H9 (cell line): ENCODE measurements at regions not wholly inside any gene's neighbourhood (a gene's known extent, or its start where the extent isn't known, plus 50 kb on each side); places are given as distances from the start of the nearest gene placed in this dataset.

ENCODE experiments used
- DNase-seq: peaks from one replicate; pipeline ENCODE4 v3.0.0-alpha.2; 2017
- H2AFZ ChIP-seq: one replicate; pipeline ENCODE4 v1.6.1; 2013; ENCODE audit warnings: mild to moderate bottlenecking, low read length, control low read depth, moderate library complexity
- H2AK5ac ChIP-seq: 2 replicates; pipeline ENCODE4 v1.6.1; 2013; ENCODE audit warnings: low read length, control low read depth, mixed read lengths; ENCODE audit not compliant: insufficient read length
- H2BK120ac ChIP-seq: one replicate; pipeline ENCODE4 v1.6.1; 2013; ENCODE audit warnings: low read depth, mild to moderate bottlenecking, low read length, control low read depth, inconsistent platforms; ENCODE audit not compliant: poor library complexity, severe bottlenecking
- H2BK12ac ChIP-seq: 2 replicates; pipeline ENCODE4 v1.6.1; 2013; ENCODE audit warnings: low read length, control low read depth, mixed read lengths, low read depth; ENCODE audit not compliant: insufficient read length
- H2BK15ac ChIP-seq: 2 replicates; pipeline ENCODE4 v1.6.1; 2013; ENCODE audit warnings: low read depth, low read length, control low read depth
- H2BK20ac ChIP-seq: one replicate; pipeline ENCODE4 v1.6.1; 2013; ENCODE audit warnings: low read depth, mild to moderate bottlenecking, low read length, control low read depth, inconsistent platforms; ENCODE audit not compliant: poor library complexity, severe bottlenecking
- H2BK5ac ChIP-seq: 2 replicates; pipeline ENCODE4 v1.6.1; 2013; ENCODE audit warnings: low read length, control low read depth, mixed read lengths; ENCODE audit not compliant: insufficient read length
- H3K14ac ChIP-seq: 2 replicates; pipeline ENCODE4 v1.6.1; 2013; ENCODE audit warnings: low read length, control low read depth; ENCODE audit not compliant: insufficient read depth
- H3K18ac ChIP-seq: 2 replicates; pipeline ENCODE4 v1.6.1; 2013; ENCODE audit warnings: low read depth, mild to moderate bottlenecking, mixed read lengths, low read length, control low read depth; ENCODE audit not compliant: insufficient read length
- H3K23ac ChIP-seq: 2 replicates; pipeline ENCODE4 v1.6.1; 2013; ENCODE audit warnings: low read length, control low read depth, mixed read lengths, low read depth; ENCODE audit not compliant: insufficient read length
- H3K23me2 ChIP-seq: 2 replicates; pipeline ENCODE4 v1.6.1; 2013; ENCODE audit warnings: low read depth, mild to moderate bottlenecking, mixed read lengths, low read length, control low read depth; ENCODE audit not compliant: insufficient read length, poor library complexity, severe bottlenecking
- H3K27ac ChIP-seq: 2 replicates; pipeline ENCODE4 v1.5.1; 2013; ENCODE audit warnings: low read length, control low read depth, mixed read lengths, low read depth; ENCODE audit not compliant: insufficient read length
- H3K27me3 ChIP-seq: 2 replicates; pipeline ENCODE4 v1.6.1; 2013; ENCODE audit warnings: low read length, control low read depth, inconsistent platforms; ENCODE audit not compliant: insufficient read depth
- H3K4ac ChIP-seq: 2 replicates; pipeline ENCODE4 v1.6.1; 2013; ENCODE audit warnings: low read depth, mild to moderate bottlenecking, control low read depth, inconsistent platforms, low read length, moderate library complexity
- H3K4me1 ChIP-seq: 2 replicates; pipeline ENCODE4 v1.6.1; 2013; ENCODE audit warnings: low read length, control low read depth, inconsistent platforms; ENCODE audit not compliant: insufficient read depth
- H3K4me2 ChIP-seq: 2 replicates; pipeline ENCODE4 v1.6.1; 2013; ENCODE audit warnings: low read length, control low read depth, mixed read lengths; ENCODE audit not compliant: insufficient read length, insufficient read depth
- H3K56ac ChIP-seq: 2 replicates; pipeline ENCODE4 v1.6.1; 2013; ENCODE audit warnings: low read depth, mild to moderate bottlenecking, mixed read lengths, low read length, control low read depth; ENCODE audit not compliant: insufficient read length
- H3K79me1 ChIP-seq: 2 replicates; pipeline ENCODE4 v1.6.1; 2013; ENCODE audit warnings: low read depth, mild to moderate bottlenecking, moderate library complexity, low read length, control low read depth, inconsistent platforms; ENCODE audit not compliant: insufficient read depth, poor library complexity, severe bottlenecking
- H3K79me2 ChIP-seq: 2 replicates; pipeline ENCODE4 v1.6.1; 2013; ENCODE audit warnings: low read length, control low read depth, inconsistent platforms; ENCODE audit not compliant: insufficient read depth
- H3K9ac ChIP-seq: 2 replicates; pipeline ENCODE4 v1.6.1; 2013; ENCODE audit warnings: low read length, control low read depth, mixed read lengths; ENCODE audit not compliant: insufficient read length; ENCODE audit errors: extremely low read depth
- H3K9me3 ChIP-seq: one replicate; pipeline ENCODE4 v1.6.1; 2013; ENCODE audit warnings: low read depth, low read length, inconsistent platforms; ENCODE audit not compliant: control insufficient read depth
- H3T11ph ChIP-seq: one replicate; pipeline ENCODE4 v1.6.1; 2013; ENCODE audit warnings: mild to moderate bottlenecking, low read length, control low read depth, inconsistent platforms
- H4K20me1 ChIP-seq: one replicate; pipeline ENCODE4 v1.6.1; 2013; ENCODE audit not compliant: control insufficient read depth, insufficient read length, insufficient read depth
- H4K5ac ChIP-seq: 2 replicates; pipeline ENCODE4 v1.6.1; 2013; ENCODE audit warnings: low read depth, mild to moderate bottlenecking, mixed read lengths, low read length, control low read depth; ENCODE audit not compliant: insufficient read length
- H4K8ac ChIP-seq: replicated peaks from 2 replicates; pipeline ENCODE4 v1.6.1; 2013; ENCODE audit warnings: low read length, control low read depth, mixed read lengths, low read depth; ENCODE audit not compliant: insufficient read length
- H4K91ac ChIP-seq: 2 replicates; pipeline ENCODE4 v1.6.1; 2013; ENCODE audit warnings: low read depth, mild to moderate bottlenecking, moderate library complexity, mixed read lengths, low read length, control low read depth; ENCODE audit not compliant: insufficient read length
- H3K27ac Mint-ChIP-seq, 3 experiments: 2 replicates in 2 of 3; 3 replicates in 1 of 3; pipeline ENCODE4 v1.8.0; 2020 to 2021; ENCODE audit warnings: mixed read lengths in 3 of 3, mild to moderate bottlenecking in 1 of 3, moderate library complexity in 1 of 3
- H3K27me3 Mint-ChIP-seq: 2 replicates; pipeline ENCODE4 v1.8.0; 2021; ENCODE audit warnings: low read depth, mild to moderate bottlenecking, moderate library complexity, mixed read lengths
- H3K36me3 Mint-ChIP-seq, 3 experiments: 2 replicates in 2 of 3; 3 replicates in 1 of 3; pipeline ENCODE4 v1.8.0; 2020 to 2021; ENCODE audit warnings: low read depth in 3 of 3, mixed read lengths in 3 of 3; ENCODE audit not compliant: insufficient read depth in 1 of 3
- H3K4me1 Mint-ChIP-seq, 2 experiments: 2 replicates each; pipeline ENCODE4 v1.8.0; 2020; ENCODE audit warnings: mixed read lengths in 2 of 2
- H3K4me3 Mint-ChIP-seq, 2 experiments: 2 replicates in 1 of 2; 3 replicates in 1 of 2; pipeline ENCODE4 v1.8.0; 2020 to 2021; ENCODE audit warnings: mild to moderate bottlenecking in 2 of 2, mixed read lengths in 2 of 2, moderate library complexity in 1 of 2
- H3K9me3 Mint-ChIP-seq, 2 experiments: 2 replicates in 1 of 2; 3 replicates in 1 of 2; pipeline ENCODE4 v1.8.0; 2020; ENCODE audit warnings: mild to moderate bottlenecking in 2 of 2, mixed read lengths in 2 of 2, moderate library complexity in 1 of 2
- CTCF ChIP-seq: fragments of 200-600 bp; sonication (generic); conservative IDR thresholded peaks from 3 replicates; pipeline ENCODE4 v1.8.0; 2021; ENCODE audit warnings: antibody characterized with exemption, mild to moderate bottlenecking

GRCh38 chrX:81405781-81406180, 203.9 kb downstream of the SH3BGRL start:
- H2BK120ac ChIP-seq = no peak overlapping the region
- H4K91ac ChIP-seq = no peak overlapping the region
- peaks cover 0 to 5% (median 0%) of the 10 kb centered on the region in 3 experiments; a peak in 2 of 7 replicates for H3K36me3 Mint-ChIP-seq
- no peaks in the 10 kb centered on the region for H3K4me1 Mint-ChIP-seq
- H4K5ac ChIP-seq = no peak overlapping the region
- no peak overlapping the region for H3K23ac ChIP-seq
- H2BK5ac ChIP-seq = no peak overlapping the region
- peaks cover 7% of the 10 kb centered on the region for H3K9me3 ChIP-seq
- no peak overlapping the region for H4K8ac ChIP-seq
- no peak overlapping the region for H3K14ac ChIP-seq
- H3K9me3 Mint-ChIP-seq = peaks cover 39 to 67% of the 10 kb centered on the region in 2 experiments
- H3K79me2 ChIP-seq = no peaks in the 10 kb centered on the region
- DNase-seq = no peak
- no peak overlapping the region for H2BK12ac ChIP-seq
- H2AK5ac ChIP-seq = no peak overlapping the region
- H3K27me3 ChIP-seq = no peaks in the 10 kb centered on the region
- no peak overlapping the region for H2BK20ac ChIP-seq
- H3K27me3 Mint-ChIP-seq = no peaks in the 10 kb centered on the region
- H3K4me2 ChIP-seq = no peak overlapping the region
- no peak overlapping the region for H2BK15ac ChIP-seq
- H4K20me1 ChIP-seq = no peaks in the 10 kb centered on the region
- no peak for TF ChIP-seq CTCF
- H2AFZ ChIP-seq = no peak overlapping the region
- no peak overlapping the region for H3K27ac ChIP-seq
- no peak overlapping the region for H3K4ac ChIP-seq
- no peaks in the 10 kb centered on the region for H3K4me1 ChIP-seq
- no peak overlapping the region for H3K56ac ChIP-seq
- no peaks in the 10 kb centered on the region for H3K79me1 ChIP-seq
- no peaks in the 10 kb centered on the region for H3K23me2 ChIP-seq
- no peak overlapping the region for H3K18ac ChIP-seq
- no peak overlapping the region for H3K9ac ChIP-seq
- no peak overlapping the region for H3K27ac Mint-ChIP-seq
- no peak overlapping the region for H3T11ph ChIP-seq
- no peak overlapping the region for H3K4me3 Mint-ChIP-seq
